Prostate gland (tissue), 2 donors: ENCODE measurements at regions not wholly inside any gene's neighbourhood (a gene's known extent, or its start where the extent isn't known, plus 50 kb on each side); places are given as distances from the start of the nearest gene placed in this dataset.

Source experiments
- DNase-seq: peaks from one replicate; pipeline ENCODE4 v3.0.0-alpha.2; 2019; ENCODE audit warnings: low spot score
- H3K27ac ChIP-seq, 2 donors: fragments of 200-600 bp; sonication (generic); 2 replicates each; pipeline ENCODE4 v1.5.1; 2017 to 2019
- H3K27me3 ChIP-seq: fragments of 200-600 bp; sonication (generic); replicated peaks from 2 replicates; pipeline ENCODE4 v1.5.1; 2019; ENCODE audit not compliant: insufficient read depth
- H3K36me3 ChIP-seq, 2 donors: fragments of 200-600 bp; sonication (generic); 1 replicate in 1 of 2; 2 replicates in 1 of 2; pipeline versions ENCODE4 v1.5.1 to v1.8.1; 2017 to 2019
- H3K4me1 ChIP-seq: fragments of 200-600 bp; sonication (generic); replicated peaks from 2 replicates; pipeline ENCODE4 v1.5.1; 2019
- H3K4me3 ChIP-seq, 2 donors: fragments of 200-600 bp; sonication (generic); 2 replicates each; pipeline ENCODE4 v1.5.1; 2017 to 2019
- H3K9me3 ChIP-seq: fragments of 200-600 bp; sonication (generic); 2 replicates; pipeline ENCODE4 v1.5.1; 2017
- POLR2A ChIP-seq: fragments of 450-650 bp; IDR thresholded peaks from one replicate; pipeline ENCODE4 v1.6.1; 2016; ENCODE audit warnings: antibody characterized with exemption, mild to moderate bottlenecking
- POLR2AphosphoS5 ChIP-seq: sonication (generic); formaldehyde crosslinking; IDR thresholded peaks from one replicate; pipeline ENCODE4 v1.6.1; 2017; ENCODE audit warnings: antibody characterized with exemption
- WGBS: methylation state at CpG from one replicate; pipeline ENCODE4 v1.1.5; 2018; 5-methylcytosine and 5-hydroxymethylcytosine counted together
- intact Hi-C: fragments of 100-400 bp; cut with DNase I; formaldehyde crosslinking; loops from one replicate; pipeline ENCODE4 v1.14.2; 2022
- TF ChIP-seq, protein P1 (sequence below), 4 experiments: fragments of 200-600 bp in 2 of 4; fragments of 450-650 bp in 2 of 4; sonication (generic) in 2 of 4; IDR thresholded peaks; 1 replicate in 3 of 4; 2 replicates in 1 of 4; pipeline ENCODE4 v1.5.1; 2016 to 2019; ENCODE audit warnings: antibody characterized with exemption in 4 of 4, mild to moderate bottlenecking in 2 of 4, moderate library complexity in 2 of 4

DNA sequence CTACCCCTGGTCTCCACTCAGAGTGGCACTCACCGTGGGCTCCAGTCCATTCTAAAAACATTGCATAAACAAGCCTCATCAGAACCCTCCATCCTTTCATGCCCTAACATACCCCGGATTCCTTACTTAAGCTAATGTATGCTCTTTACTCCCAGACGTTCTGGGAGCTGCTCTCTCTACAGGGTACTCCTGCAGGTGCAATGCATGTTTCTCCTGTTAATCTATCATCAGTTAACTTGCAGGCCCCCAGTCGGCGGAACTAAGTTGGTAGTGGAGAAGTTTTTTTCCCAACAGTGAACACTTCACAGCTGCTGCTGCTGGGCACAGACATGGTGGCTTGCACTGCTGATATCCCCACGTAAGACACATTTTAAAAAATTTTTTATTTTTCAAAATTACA is 161.6 kb upstream of the FAT1 start:
- H3K4me1 ChIP-seq = no peaks in the 10 kb centered on the region
- 57% methylated on average over 6 of the region's 6 CpGs for WGBS
- no peak overlapping the region for H3K27ac ChIP-seq
- intact Hi-C loops = no loop called here
- H3K4me3 ChIP-seq = no peak overlapping the region
- DNase-seq = no peak
- H3K36me3 ChIP-seq = no peaks in the 10 kb centered on the region
- no peaks in the 10 kb centered on the region for H3K9me3 ChIP-seq
- TF ChIP-seq POLR2AphosphoS5 = no peak
- TF ChIP-seq, protein P1, sequence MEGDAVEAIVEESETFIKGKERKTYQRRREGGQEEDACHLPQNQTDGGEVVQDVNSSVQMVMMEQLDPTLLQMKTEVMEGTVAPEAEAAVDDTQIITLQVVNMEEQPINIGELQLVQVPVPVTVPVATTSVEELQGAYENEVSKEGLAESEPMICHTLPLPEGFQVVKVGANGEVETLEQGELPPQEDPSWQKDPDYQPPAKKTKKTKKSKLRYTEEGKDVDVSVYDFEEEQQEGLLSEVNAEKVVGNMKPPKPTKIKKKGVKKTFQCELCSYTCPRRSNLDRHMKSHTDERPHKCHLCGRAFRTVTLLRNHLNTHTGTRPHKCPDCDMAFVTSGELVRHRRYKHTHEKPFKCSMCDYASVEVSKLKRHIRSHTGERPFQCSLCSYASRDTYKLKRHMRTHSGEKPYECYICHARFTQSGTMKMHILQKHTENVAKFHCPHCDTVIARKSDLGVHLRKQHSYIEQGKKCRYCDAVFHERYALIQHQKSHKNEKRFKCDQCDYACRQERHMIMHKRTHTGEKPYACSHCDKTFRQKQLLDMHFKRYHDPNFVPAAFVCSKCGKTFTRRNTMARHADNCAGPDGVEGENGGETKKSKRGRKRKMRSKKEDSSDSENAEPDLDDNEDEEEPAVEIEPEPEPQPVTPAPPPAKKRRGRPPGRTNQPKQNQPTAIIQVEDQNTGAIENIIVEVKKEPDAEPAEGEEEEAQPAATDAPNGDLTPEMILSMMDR (IDR thresholded peaks at IDR 0.05) = no peak
- no peak for TF ChIP-seq POLR2A
- no peaks in the 10 kb centered on the region for H3K27me3 ChIP-seq

DNA sequence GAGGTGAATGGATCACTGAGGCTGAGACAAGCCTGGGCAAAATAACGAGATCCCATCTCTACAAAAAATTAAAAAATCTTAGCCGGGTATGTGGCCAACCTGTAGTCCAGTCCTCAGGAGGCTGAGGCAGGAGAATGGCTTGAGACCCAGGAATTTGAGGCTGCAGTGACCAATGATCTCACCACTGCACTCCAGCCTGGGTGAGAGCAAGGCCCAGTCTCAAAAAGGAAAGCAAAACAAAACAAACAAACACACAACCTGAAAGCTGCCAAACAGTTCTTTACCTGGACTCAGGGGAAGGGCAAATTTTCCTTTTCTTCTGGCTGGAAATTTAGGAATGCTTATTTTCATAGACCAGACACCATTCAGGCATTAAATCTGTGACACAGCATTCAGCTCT is 163.1 kb upstream of the FAT1 start:
- WGBS = 94% methylated on average over 2 of the region's 2 CpGs
- intact Hi-C loops = no loop called here
- no peaks in the 10 kb centered on the region for H3K9me3 ChIP-seq

DNA sequence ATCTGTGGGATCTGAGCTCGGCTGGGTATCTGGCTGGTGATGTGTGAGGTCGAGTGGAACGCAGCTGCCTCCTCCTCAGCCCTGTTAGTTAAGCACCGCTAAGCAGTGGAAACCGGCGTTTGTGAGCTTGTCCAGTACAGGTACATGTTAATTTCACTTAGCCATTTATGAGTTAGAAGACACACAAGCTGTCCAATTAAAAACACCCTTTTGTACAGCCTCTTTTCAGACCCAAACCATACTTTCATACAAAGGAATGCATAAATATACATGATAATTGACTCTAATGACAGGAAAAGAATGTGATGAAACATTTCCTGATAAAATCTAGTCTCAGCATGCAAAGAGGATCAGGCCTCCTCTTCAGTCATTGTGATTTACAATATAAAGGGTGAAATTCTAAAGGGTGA is 163.6 kb upstream of the FAT1 start:
- DNase-seq = no peak
- intact Hi-C loops = no loop called here

More for the DNA sequence above, 163.1 kb upstream of the FAT1 start:
- TF ChIP-seq, protein P1 (IDR thresholded peaks at IDR 0.05) = no peak
- no peak for TF ChIP-seq POLR2AphosphoS5
- no peak for TF ChIP-seq POLR2A
- H3K27ac ChIP-seq = no peak overlapping the region
- H3K4me1 ChIP-seq = no peaks in the 10 kb centered on the region
- H3K27me3 ChIP-seq = no peaks in the 10 kb centered on the region
- H3K4me3 ChIP-seq = no peak overlapping the region
- no peaks in the 10 kb centered on the region for H3K36me3 ChIP-seq
- no peak for DNase-seq

DNA sequence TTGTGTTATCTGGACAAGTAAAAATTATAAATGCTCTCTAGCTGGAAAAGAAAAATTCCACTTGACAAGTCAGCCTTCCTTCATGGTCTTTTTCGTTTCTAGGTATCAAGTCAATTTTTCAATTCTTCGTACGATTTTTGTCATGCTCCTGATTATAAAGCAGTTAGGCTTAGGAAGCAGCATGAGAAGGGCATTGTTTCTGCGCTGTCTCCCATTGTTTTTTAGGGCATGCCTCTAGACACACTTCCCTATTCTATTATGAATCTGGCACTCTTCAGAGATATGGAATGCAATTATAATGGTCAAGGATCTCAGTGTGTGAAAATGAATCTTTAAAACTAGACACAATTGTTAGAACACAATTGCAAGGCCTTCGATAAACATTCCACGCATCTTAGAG is 164.1 kb upstream of the FAT1 start:
- intact Hi-C loops = no loop called here
- Histone ChIP-seq H3K9me3 (no peaks in the 10 kb centered on the region), H3K27ac (no peak overlapping the region), H3K27me3 (no peaks in the 10 kb centered on the region), H3K4me3 (no peak overlapping the region), H3K4me1 (no peaks in the 10 kb centered on the region), H3K36me3 (no peaks in the 10 kb centered on the region)
- TF ChIP-seq, protein P1 (IDR thresholded peaks at IDR 0.05) = no peak
- 83% methylated on average over 6 of the region's 6 CpGs for WGBS
- DNase-seq = no peak

More for the DNA sequence above, 163.6 kb upstream of the FAT1 start:
- no peaks in the 10 kb centered on the region for H3K27me3 ChIP-seq
- WGBS = 50% methylated on average over 6 of the region's 6 CpGs
- H3K9me3 ChIP-seq = no peaks in the 10 kb centered on the region
- no peak overlapping the region for H3K27ac ChIP-seq
- no peaks in the 10 kb centered on the region for H3K4me1 ChIP-seq
- H3K36me3 ChIP-seq = no peaks in the 10 kb centered on the region
- TF ChIP-seq POLR2AphosphoS5 (no peak), POLR2A (no peak)
- TF ChIP-seq, protein P1 (IDR thresholded peaks at IDR 0.05) = no peak
- no peak overlapping the region for H3K4me3 ChIP-seq

DNA sequence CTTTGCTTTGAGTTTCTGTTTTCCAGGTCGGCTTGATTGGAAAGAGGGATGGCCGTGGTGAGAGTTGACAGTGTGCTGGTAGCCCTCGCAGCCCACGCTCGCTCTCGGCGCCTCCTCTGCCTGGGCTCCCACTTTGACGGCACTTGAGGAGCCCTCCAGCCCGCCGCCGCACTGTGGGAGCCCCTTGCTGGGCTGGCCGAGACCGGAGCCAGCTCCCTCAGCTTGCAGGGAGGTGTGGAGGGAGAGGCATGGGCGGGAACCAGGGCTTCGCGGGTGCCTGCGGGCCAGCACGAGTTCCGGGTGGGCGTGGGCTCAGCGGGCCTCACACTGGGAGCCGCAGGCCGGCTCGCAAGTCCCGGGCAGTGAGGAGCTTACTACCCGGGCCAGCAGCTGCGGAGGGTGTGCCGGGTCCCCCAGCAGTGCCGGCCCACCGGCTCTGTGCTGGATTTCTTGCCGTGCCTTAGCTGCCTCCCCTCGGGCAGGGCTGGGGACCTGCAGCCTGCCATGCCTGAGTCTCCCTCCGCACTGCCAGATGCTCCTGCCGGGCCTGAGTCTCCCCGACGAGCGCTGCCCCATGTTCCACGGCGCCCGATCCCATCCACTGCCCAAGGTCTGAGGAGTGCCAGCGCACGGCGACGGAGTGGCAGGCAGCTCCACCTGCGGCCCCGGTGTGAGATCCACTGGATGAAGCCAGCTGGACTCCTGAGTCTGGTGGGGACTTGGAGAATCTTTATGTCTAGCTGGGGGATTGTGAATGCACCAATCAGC is 166.4 kb upstream of the FAT1 start:
- Histone ChIP-seq H3K36me3 (no peaks in the 10 kb centered on the region), H3K9me3 (no peaks in the 10 kb centered on the region), H3K27ac (no peak overlapping the region), H3K4me3 (no peak overlapping the region), H3K27me3 (no peaks in the 10 kb centered on the region), H3K4me1 (no peaks in the 10 kb centered on the region)
- TF ChIP-seq POLR2A (no peak), POLR2AphosphoS5 (no peak)
- TF ChIP-seq, protein P1 (IDR thresholded peaks at IDR 0.05) = no peak
- intact Hi-C loops = no loop called here
- 94% methylated on average over 31 of the region's 46 CpGs for WGBS
- DNase-seq = no peak
